H9 (cell line): ENCODE measurements at regions not wholly inside any gene's neighbourhood (a gene's known extent, or its start where the extent isn't known, plus 50 kb on each side); places are given as distances from the start of the nearest gene placed in this dataset.

Source experiments
- DNase-seq: peaks from one replicate; pipeline ENCODE4 v3.0.0-alpha.2; 2017
- H2AFZ ChIP-seq: one replicate; pipeline ENCODE4 v1.6.1; 2013; ENCODE audit warnings: mild to moderate bottlenecking, low read length, control low read depth, moderate library complexity
- H2AK5ac ChIP-seq: 2 replicates; pipeline ENCODE4 v1.6.1; 2013; ENCODE audit warnings: low read length, control low read depth, mixed read lengths; ENCODE audit not compliant: insufficient read length
- H2BK120ac ChIP-seq: one replicate; pipeline ENCODE4 v1.6.1; 2013; ENCODE audit warnings: low read depth, mild to moderate bottlenecking, low read length, control low read depth, inconsistent platforms; ENCODE audit not compliant: poor library complexity, severe bottlenecking
- H2BK12ac ChIP-seq: 2 replicates; pipeline ENCODE4 v1.6.1; 2013; ENCODE audit warnings: low read length, control low read depth, mixed read lengths, low read depth; ENCODE audit not compliant: insufficient read length
- H2BK15ac ChIP-seq: 2 replicates; pipeline ENCODE4 v1.6.1; 2013; ENCODE audit warnings: low read depth, low read length, control low read depth
- H2BK20ac ChIP-seq: one replicate; pipeline ENCODE4 v1.6.1; 2013; ENCODE audit warnings: low read depth, mild to moderate bottlenecking, low read length, control low read depth, inconsistent platforms; ENCODE audit not compliant: poor library complexity, severe bottlenecking
- H2BK5ac ChIP-seq: 2 replicates; pipeline ENCODE4 v1.6.1; 2013; ENCODE audit warnings: low read length, control low read depth, mixed read lengths; ENCODE audit not compliant: insufficient read length
- H3K14ac ChIP-seq: 2 replicates; pipeline ENCODE4 v1.6.1; 2013; ENCODE audit warnings: low read length, control low read depth; ENCODE audit not compliant: insufficient read depth
- H3K18ac ChIP-seq: 2 replicates; pipeline ENCODE4 v1.6.1; 2013; ENCODE audit warnings: low read depth, mild to moderate bottlenecking, mixed read lengths, low read length, control low read depth; ENCODE audit not compliant: insufficient read length
- H3K23ac ChIP-seq: 2 replicates; pipeline ENCODE4 v1.6.1; 2013; ENCODE audit warnings: low read length, control low read depth, mixed read lengths, low read depth; ENCODE audit not compliant: insufficient read length
- H3K23me2 ChIP-seq: 2 replicates; pipeline ENCODE4 v1.6.1; 2013; ENCODE audit warnings: low read depth, mild to moderate bottlenecking, mixed read lengths, low read length, control low read depth; ENCODE audit not compliant: insufficient read length, poor library complexity, severe bottlenecking
- H3K27ac ChIP-seq: 2 replicates; pipeline ENCODE4 v1.5.1; 2013; ENCODE audit warnings: low read length, control low read depth, mixed read lengths, low read depth; ENCODE audit not compliant: insufficient read length
- H3K27me3 ChIP-seq: 2 replicates; pipeline ENCODE4 v1.6.1; 2013; ENCODE audit warnings: low read length, control low read depth, inconsistent platforms; ENCODE audit not compliant: insufficient read depth
- H3K4ac ChIP-seq: 2 replicates; pipeline ENCODE4 v1.6.1; 2013; ENCODE audit warnings: low read depth, mild to moderate bottlenecking, control low read depth, inconsistent platforms, low read length, moderate library complexity
- H3K4me1 ChIP-seq: 2 replicates; pipeline ENCODE4 v1.6.1; 2013; ENCODE audit warnings: low read length, control low read depth, inconsistent platforms; ENCODE audit not compliant: insufficient read depth
- H3K4me2 ChIP-seq: 2 replicates; pipeline ENCODE4 v1.6.1; 2013; ENCODE audit warnings: low read length, control low read depth, mixed read lengths; ENCODE audit not compliant: insufficient read length, insufficient read depth
- H3K56ac ChIP-seq: 2 replicates; pipeline ENCODE4 v1.6.1; 2013; ENCODE audit warnings: low read depth, mild to moderate bottlenecking, mixed read lengths, low read length, control low read depth; ENCODE audit not compliant: insufficient read length
- H3K79me1 ChIP-seq: 2 replicates; pipeline ENCODE4 v1.6.1; 2013; ENCODE audit warnings: low read depth, mild to moderate bottlenecking, moderate library complexity, low read length, control low read depth, inconsistent platforms; ENCODE audit not compliant: insufficient read depth, poor library complexity, severe bottlenecking
- H3K79me2 ChIP-seq: 2 replicates; pipeline ENCODE4 v1.6.1; 2013; ENCODE audit warnings: low read length, control low read depth, inconsistent platforms; ENCODE audit not compliant: insufficient read depth
- H3K9ac ChIP-seq: 2 replicates; pipeline ENCODE4 v1.6.1; 2013; ENCODE audit warnings: low read length, control low read depth, mixed read lengths; ENCODE audit not compliant: insufficient read length; ENCODE audit errors: extremely low read depth
- H3K9me3 ChIP-seq: one replicate; pipeline ENCODE4 v1.6.1; 2013; ENCODE audit warnings: low read depth, low read length, inconsistent platforms; ENCODE audit not compliant: control insufficient read depth
- H3T11ph ChIP-seq: one replicate; pipeline ENCODE4 v1.6.1; 2013; ENCODE audit warnings: mild to moderate bottlenecking, low read length, control low read depth, inconsistent platforms
- H4K20me1 ChIP-seq: one replicate; pipeline ENCODE4 v1.6.1; 2013; ENCODE audit not compliant: control insufficient read depth, insufficient read length, insufficient read depth
- H4K5ac ChIP-seq: 2 replicates; pipeline ENCODE4 v1.6.1; 2013; ENCODE audit warnings: low read depth, mild to moderate bottlenecking, mixed read lengths, low read length, control low read depth; ENCODE audit not compliant: insufficient read length
- H4K8ac ChIP-seq: replicated peaks from 2 replicates; pipeline ENCODE4 v1.6.1; 2013; ENCODE audit warnings: low read length, control low read depth, mixed read lengths, low read depth; ENCODE audit not compliant: insufficient read length
- H4K91ac ChIP-seq: 2 replicates; pipeline ENCODE4 v1.6.1; 2013; ENCODE audit warnings: low read depth, mild to moderate bottlenecking, moderate library complexity, mixed read lengths, low read length, control low read depth; ENCODE audit not compliant: insufficient read length
- H3K27ac Mint-ChIP-seq, 3 experiments: 2 replicates in 2 of 3; 3 replicates in 1 of 3; pipeline ENCODE4 v1.8.0; 2020 to 2021; ENCODE audit warnings: mixed read lengths in 3 of 3, mild to moderate bottlenecking in 1 of 3, moderate library complexity in 1 of 3
- H3K27me3 Mint-ChIP-seq: 2 replicates; pipeline ENCODE4 v1.8.0; 2021; ENCODE audit warnings: low read depth, mild to moderate bottlenecking, moderate library complexity, mixed read lengths
- H3K36me3 Mint-ChIP-seq, 3 experiments: 2 replicates in 2 of 3; 3 replicates in 1 of 3; pipeline ENCODE4 v1.8.0; 2020 to 2021; ENCODE audit warnings: low read depth in 3 of 3, mixed read lengths in 3 of 3; ENCODE audit not compliant: insufficient read depth in 1 of 3
- H3K4me1 Mint-ChIP-seq, 2 experiments: 2 replicates each; pipeline ENCODE4 v1.8.0; 2020; ENCODE audit warnings: mixed read lengths in 2 of 2
- H3K4me3 Mint-ChIP-seq, 2 experiments: 2 replicates in 1 of 2; 3 replicates in 1 of 2; pipeline ENCODE4 v1.8.0; 2020 to 2021; ENCODE audit warnings: mild to moderate bottlenecking in 2 of 2, mixed read lengths in 2 of 2, moderate library complexity in 1 of 2
- H3K9me3 Mint-ChIP-seq, 2 experiments: 2 replicates in 1 of 2; 3 replicates in 1 of 2; pipeline ENCODE4 v1.8.0; 2020; ENCODE audit warnings: mild to moderate bottlenecking in 2 of 2, mixed read lengths in 2 of 2, moderate library complexity in 1 of 2
- WGBS: extraction: QIAGEN DNeasy Blood & Tissue Kit; methylation state at CpG from one replicate; pipeline ENCODE4 v1.1.7; 2013; ENCODE audit warnings: missing lambda C conversion rate, low lambda C conversion rate, mixed read lengths; ENCODE audit not compliant: insufficient read length; ENCODE audit errors: extremely low coverage; 5-methylcytosine and 5-hydroxymethylcytosine counted together
- TF ChIP-seq, protein P1 (sequence below): fragments of 200-600 bp; sonication (generic); conservative IDR thresholded peaks from 3 replicates; pipeline ENCODE4 v1.8.0; 2021; ENCODE audit warnings: antibody characterized with exemption, mild to moderate bottlenecking

DNA sequence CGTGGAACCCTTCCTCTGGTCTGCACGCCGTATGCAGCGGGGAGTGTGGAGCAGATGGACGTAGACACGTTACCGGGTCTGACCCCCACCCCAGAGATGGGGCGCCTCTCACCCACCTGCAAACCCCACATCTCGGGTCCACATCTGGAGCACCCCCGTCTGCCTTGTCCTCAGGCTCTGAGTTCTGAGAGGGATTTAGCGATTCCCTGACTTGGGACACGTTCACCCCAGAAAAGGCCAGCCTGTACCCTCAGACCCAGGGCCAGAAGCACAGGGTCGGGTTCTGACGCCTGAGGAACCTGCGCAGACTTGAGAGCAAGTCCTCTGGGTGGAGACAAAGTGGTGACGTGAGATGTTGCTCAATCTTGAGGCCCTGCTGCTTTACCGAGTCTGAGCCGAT, 1138.5 kb downstream of the BRD1 start:
- H3K56ac ChIP-seq: no peak overlapping the region
- H2BK15ac ChIP-seq: no peak overlapping the region
- no peak overlapping the region for H3K4ac ChIP-seq
- no peak overlapping the region for H3K9ac ChIP-seq
- H2AK5ac ChIP-seq: no peak overlapping the region
- no peaks in the 10 kb centered on the region for H3K4me1 ChIP-seq
- no peak for DNase-seq
- no CpG with 5 or more reads among the region's 18 CpGs for WGBS
- H3K4me2 ChIP-seq: no peak overlapping the region
- no peak overlapping the region for H2AFZ ChIP-seq
- H2BK120ac ChIP-seq: no peak overlapping the region
- Mint-ChIP-seq H3K36me3 (no peaks in the 10 kb centered on the region; a peak in 1 of 7 replicates), H3K9me3 (peaks cover 1 to 7% of the 10 kb centered on the region in 2 experiments; a peak in 2 of 5 replicates), H3K27me3 (no peaks in the 10 kb centered on the region), H3K4me3 (no peak overlapping the region), H3K4me1 (peaks cover 9 to 14% of the 10 kb centered on the region in 2 experiments), H3K27ac (no peak overlapping the region)
- H3K18ac ChIP-seq: no peak overlapping the region
- no peak overlapping the region for H3K27ac ChIP-seq
- no peak overlapping the region for H2BK5ac ChIP-seq
- H3K79me2 ChIP-seq: no peaks in the 10 kb centered on the region
- H4K5ac ChIP-seq: no peak overlapping the region
- H4K20me1 ChIP-seq: no peaks in the 10 kb centered on the region
- no peak overlapping the region for H4K8ac ChIP-seq
- H3K23ac ChIP-seq: no peak overlapping the region
- no peaks in the 10 kb centered on the region for H3K23me2 ChIP-seq
- H2BK20ac ChIP-seq: no peak overlapping the region
- H3K9me3 ChIP-seq: no peaks in the 10 kb centered on the region
- no peak overlapping the region for H4K91ac ChIP-seq
- H3T11ph ChIP-seq: no peak overlapping the region
- TF ChIP-seq, protein P1, sequence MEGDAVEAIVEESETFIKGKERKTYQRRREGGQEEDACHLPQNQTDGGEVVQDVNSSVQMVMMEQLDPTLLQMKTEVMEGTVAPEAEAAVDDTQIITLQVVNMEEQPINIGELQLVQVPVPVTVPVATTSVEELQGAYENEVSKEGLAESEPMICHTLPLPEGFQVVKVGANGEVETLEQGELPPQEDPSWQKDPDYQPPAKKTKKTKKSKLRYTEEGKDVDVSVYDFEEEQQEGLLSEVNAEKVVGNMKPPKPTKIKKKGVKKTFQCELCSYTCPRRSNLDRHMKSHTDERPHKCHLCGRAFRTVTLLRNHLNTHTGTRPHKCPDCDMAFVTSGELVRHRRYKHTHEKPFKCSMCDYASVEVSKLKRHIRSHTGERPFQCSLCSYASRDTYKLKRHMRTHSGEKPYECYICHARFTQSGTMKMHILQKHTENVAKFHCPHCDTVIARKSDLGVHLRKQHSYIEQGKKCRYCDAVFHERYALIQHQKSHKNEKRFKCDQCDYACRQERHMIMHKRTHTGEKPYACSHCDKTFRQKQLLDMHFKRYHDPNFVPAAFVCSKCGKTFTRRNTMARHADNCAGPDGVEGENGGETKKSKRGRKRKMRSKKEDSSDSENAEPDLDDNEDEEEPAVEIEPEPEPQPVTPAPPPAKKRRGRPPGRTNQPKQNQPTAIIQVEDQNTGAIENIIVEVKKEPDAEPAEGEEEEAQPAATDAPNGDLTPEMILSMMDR: no peak
- H3K27me3 ChIP-seq: no peaks in the 10 kb centered on the region
- H3K14ac ChIP-seq: no peak overlapping the region; the same call in 1 of the 2 replicates
- H2BK12ac ChIP-seq: no peak overlapping the region
- H3K79me1 ChIP-seq: no peaks in the 10 kb centered on the region
